Activated CD4-positive, CD25-positive, alpha-beta regulatory T cell treated with anti-CD3 and anti-CD28 coated beads, Interleukin-2, amount 50 U/mL, for 72 hours (primary cell): ENCODE measurements at regions not wholly inside any gene's neighbourhood (a gene's known extent, or its start where the extent isn't known, plus 50 kb on each side); places are given as distances from the start of the nearest gene placed in this dataset.
"Not testable (repeated sequence)": the region's sequence is repeated elsewhere in the genome, so short reads cannot be mapped to it uniquely, and the experiment has no call there.

Source experiments
- DNase-seq: peaks from one replicate; pipeline ENCODE4 v3.0.0; 2021

DNA sequence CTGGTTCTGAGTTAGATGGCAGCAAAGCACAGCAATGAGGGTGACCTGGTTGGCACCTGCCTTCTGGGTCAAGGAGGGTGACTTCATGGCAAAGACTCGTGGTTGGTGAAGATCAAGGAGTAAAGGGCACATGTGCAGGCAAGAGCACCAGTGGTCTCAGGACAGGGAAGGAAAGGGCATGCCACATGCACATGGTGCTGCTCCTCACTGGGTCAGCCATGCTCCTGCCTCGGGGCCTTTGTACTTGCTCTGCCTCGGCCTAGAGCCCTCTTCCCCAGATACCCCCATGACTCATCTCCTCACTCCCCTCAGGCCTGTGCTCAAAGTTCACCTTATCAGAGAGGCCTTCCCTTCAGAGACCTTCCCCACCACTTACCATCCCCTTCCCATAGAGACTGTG lies 106.7 kb upstream of the KDM7A start:
- DNase-seq = no peak

DNA sequence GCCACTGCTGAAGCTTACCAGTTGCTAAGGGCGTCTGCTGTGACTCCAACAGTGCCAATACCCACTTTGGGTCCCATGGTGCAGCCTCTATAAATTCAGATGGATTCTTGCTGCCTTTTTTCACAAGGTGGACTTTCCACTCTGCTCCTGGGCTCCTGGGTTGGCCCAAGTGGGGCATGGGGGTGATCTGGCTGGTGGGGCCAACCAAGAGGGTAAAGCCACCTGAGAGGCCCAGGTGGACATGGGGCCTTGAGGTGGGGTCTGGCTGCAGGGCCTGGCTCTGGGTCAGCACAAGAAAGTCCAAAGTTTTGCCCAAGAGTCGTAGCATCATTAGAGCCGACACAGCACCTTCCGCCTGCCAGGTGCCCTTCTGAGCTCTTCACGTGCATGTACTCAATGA lies 105.2 kb upstream of the KDM7A start:
- DNase-seq = no peak

DNA sequence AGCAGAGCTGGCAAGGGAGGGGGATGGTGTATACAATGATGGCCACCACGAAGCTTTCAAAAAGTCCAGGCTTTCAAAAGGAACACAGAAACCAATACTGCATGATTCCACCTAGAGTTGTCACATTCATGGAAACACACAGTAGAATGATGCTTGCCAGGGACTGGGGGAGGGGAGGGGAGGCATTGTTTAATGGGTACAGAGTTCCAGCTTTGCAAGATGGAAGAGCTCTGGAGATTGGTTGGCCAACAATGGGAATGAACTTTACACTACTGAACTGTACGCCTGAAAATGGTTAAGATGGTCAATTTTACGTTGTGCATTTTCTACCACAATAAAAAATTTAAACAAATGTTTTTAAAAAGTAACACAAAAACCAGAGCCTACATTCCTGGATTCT lies 104.5 kb upstream of the KDM7A start:
- DNase-seq = no peak

DNA sequence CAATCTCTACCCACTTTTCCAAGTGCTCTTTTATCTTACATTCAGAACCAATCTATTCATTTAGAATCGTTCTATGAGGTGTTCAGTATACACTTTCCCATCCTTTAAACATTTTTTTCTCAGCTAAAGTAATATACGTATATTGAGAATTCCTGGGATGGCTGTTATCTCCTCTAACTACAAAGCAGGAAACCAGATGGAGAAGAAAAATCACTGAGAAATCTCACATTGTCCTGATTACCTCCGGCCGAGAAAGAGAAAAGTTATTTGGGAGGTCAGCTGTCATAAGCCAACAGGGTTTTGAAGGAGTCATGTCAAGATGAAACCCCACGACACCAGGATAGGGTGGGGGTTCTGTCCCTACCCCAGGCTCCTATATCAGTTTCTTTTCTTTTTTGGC lies 99.2 kb upstream of the KDM7A start:
- no peak for DNase-seq

DNA sequence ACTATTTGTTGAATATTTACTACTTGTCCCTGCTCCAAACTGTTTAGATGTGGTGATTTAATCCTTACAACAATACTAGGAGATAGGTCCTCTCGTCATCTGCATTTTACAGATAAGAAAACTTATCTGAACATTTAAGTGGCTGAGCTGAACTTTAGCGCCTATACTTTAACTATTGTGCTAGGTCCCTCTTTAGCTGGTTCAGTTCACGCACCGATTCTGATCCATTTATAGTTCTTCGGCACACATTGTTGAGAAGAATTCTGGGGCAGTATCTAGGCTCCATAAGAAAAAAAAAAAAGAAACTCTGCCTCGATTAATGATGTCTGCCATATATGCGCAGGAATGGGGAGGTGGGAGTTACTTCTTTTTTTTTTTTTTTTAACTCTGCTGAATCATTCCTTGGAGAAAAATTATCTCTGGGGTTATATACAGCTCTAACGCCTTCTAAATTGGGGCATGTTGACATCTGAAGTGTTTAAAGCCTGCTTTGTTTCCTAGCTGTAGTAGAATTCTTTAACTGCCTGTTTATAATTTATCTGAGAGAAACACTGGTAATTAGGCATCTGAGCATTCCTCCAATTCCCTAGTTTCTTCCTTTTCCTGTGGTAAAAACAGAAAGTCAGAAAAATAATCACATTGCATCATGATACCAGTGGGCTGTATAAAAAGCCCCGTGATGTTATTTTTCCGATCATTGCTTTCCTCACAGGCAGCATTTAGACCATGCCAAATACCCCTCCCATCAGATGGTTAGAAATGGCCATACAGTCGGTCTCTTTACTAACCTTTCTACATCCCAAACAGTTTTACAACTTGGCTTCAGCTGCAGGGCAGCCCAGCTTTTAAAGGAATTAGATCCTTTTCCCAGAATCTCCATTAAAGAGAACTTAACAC lies 98.5 kb upstream of the KDM7A start:
- no peak for DNase-seq

DNA sequence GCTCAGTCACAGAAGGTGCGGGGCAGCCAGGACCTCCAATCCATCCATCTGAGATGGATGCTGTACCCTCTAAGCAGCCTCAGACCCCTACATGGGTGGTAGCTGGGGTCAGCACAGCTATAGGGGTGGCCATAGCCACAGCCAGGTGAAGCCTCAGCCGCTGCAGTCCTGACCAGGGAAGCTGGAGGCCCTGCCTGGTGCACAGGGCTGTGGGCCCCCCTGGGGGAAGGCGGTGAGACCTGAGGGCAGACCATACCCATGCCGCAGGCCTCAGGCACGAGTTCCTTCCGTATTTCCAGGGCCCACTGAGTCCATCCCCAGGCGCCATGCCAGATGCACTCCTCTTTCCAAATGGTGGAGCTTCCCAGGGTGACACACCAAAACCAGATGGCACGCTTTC lies 96.6 kb upstream of the KDM7A start:
- DNase-seq = no peak

DNA sequence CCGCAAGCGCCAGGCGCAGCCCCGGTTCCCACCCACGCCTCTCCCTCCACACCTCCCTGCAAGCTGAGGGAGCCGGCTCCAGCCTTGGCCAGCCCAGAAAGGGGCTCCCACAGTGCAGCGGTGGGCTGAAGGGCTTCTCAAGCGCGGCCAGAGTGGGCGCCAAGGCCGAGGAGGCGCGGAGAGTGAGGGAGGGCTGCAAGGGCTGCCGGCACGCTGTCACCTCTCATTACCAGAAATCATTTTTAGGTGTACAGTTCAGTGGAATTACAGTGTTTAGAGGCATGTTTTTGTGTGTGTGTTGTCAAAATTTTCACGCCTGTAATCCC lies 94.8 kb upstream of the KDM7A start:
- not testable (repeated sequence) for DNase-seq

DNA sequence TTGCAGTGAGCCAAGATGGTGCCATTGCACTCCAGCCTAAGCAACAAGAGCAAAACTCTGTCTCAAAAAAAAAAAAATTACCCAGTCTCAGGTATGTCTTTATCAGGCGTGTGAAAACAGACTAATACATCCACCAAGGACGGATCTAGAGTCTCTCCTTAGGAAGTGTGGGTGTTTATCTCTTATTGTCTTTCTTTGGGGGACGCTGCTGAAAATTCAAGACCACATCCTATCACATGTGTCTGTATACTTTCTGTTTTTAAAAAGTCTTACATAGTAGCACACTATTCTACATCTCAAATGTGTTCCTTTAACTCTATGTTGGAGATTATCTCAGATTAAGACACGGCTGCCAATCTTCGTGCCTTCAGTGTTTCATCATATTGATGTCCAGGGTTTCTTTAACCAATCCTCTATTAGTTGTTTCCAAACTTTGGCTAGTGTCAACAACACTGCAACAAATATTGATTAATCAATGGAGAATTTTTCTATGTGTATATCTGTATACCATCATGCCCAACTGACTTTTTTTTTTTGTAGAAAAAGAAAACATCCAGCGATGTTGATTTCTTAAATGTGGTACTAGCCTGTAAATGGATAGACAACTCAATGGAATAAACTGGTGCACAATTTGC lies 92.3 kb upstream of the KDM7A start:
- no peak for DNase-seq

DNA sequence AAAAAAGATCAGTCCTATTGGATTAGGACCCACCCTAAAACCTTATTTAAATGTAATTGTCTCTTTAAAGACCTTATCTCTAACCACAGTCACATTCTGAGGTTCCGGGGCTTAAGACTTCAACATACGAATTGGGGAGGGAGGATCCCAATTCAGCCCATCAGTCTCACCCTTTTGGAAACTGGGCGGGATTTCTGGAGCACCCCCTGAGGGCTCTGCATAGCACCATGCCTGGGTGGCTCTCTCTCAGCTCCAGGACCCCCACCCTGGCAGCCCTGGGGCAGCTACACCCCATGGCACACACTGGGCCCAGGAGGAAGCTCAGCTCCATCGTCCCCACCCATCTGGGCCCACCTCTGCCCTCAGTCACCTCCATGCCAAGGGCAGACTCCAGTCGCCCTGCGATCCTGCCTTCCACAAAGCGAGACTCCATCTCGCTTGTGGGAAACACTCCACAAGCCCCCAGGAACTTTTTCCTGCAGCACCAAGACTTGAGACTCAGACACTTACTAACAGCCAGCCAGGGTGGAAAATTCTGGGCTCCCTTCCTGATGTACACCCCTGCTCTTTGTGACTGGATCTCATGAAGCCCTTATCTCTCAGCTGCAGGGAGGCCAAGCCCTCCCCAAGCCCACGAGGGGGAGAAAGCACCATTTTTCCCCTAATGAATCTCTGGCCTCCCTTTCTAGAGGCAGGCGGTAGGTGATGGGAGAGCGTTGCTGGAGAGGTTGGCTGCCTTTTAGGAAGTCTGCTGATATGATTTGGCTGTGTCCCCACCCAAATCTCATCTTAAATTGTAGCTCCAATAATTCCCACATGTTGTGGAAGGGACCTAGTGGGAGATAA lies 90.8 kb upstream of the KDM7A start:
- no peak for DNase-seq

DNA sequence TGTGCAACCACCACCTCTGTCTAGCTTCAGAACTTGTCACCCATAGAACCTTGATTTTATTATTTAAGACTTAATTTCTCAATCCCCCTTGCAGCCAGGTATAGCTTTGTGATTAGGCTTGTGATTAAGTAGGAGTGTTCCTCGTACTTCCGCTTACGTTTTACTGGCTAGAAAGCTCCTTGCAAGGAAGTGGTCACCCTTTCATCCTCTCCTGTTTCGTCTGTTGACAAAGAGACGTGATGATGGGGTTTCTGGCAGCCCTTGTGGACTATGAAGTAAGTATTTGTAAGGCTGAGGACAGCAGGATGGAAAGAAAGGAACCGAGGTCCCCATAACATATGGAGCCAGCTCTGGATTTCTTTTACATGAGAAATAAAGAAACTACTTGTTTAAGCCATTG lies 86.5 kb upstream of the KDM7A start:
- no peak for DNase-seq

DNA sequence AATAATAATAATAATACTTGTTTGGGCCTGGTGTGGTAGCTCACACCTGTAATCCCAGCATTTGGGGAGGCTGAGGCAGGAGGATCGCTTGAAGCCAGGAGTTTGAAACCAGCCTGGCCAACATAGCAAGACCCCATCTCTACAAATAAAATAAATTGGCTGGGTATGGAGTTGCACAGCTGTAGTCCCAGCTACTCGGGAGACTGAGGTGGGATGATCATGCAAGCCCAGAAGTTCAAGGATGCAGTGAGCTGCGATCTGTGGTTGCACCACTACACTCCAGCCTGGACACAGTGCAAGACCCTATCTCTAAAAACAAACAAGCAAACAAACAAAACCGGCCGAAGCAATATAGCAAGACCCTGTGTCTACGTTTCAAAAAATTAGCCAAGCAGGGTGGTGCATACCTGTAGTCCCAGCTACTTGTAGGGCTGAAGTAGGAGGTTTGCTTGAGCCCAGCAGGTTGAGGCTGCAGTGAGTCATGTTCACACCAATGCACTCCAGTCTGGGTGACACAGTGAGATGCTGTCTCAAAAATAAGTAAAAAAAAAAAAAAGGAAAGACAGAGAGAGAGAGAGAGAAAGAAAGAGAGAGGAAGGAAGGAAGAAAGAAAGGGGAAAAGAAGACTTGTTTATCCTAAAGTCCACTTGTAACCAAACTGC lies 85.6 kb upstream of the KDM7A start:
- no peak for DNase-seq

DNA sequence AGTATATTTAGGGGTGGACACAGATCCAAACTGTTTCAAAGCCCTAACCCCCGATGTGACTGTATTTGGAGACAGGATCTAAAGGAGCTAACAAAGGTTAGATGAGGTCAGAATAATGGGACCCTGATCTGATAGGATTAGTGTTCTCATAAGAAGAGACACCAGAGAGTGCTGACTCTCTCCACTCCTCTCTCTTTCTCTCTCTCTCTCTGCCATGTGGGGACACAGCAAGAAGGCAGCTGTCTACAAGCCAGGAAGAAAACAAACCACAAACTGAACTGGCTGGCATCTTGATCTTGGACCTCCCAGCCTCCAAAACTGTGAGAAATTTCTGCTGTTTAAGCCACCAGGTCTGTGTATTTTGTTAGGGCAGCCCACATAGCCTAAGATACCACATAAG lies 84.7 kb upstream of the KDM7A start:
- no peak for DNase-seq

DNA sequence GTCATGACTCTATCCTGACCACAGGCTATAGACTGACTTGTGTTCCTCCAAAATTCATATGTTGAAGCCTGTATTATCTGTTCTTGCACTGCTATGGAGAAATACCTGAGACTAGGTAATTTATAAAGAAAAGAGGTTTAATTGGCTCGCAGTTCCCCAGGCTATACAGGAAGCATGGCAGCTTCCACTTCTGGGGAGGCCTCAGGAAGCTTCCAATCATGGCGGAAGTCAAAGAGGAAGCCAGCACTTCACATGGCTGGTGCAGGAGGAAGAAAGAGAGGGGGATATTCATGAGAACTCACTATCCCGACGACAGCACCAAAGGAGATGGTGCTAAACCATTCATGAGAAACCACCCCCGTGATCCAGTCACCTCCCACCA lies 84.3 kb upstream of the KDM7A start:
- no peak for DNase-seq

DNA sequence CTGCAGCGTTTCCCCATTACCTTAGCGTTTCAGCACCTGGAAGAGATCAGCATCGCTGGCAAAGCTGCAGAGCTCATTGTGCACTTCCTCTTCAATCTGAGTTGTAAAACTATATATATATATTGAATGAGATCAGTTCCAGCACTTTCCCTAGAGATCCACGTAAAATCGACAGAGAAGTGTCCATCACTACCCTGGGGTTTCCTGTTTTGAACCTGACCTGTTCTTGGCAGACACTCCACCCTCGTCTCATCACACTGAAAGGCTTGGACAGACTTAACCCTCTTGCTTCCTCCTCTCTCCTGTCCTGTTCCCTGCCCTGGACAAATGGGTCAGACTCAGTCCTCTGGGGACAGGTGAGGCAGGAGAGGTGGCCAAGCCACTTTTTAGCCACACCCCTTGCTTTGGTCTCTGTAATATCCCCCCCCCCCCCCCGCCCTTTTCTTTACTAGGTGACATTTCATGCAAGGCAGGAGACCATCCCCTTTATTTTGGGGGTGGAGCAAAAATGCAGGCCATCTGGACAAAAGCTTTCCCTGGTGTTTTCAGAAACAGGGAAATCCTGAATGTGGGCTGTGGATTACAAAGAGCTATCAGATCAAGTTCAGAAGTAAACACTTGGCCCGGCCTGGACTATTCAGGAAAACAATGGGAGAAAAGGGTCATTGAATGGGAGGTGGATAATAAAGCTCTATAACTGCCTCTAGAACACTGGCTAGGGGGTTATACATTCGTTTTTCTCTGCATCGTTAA lies 83.7 kb upstream of the KDM7A start:
- no peak for DNase-seq

DNA sequence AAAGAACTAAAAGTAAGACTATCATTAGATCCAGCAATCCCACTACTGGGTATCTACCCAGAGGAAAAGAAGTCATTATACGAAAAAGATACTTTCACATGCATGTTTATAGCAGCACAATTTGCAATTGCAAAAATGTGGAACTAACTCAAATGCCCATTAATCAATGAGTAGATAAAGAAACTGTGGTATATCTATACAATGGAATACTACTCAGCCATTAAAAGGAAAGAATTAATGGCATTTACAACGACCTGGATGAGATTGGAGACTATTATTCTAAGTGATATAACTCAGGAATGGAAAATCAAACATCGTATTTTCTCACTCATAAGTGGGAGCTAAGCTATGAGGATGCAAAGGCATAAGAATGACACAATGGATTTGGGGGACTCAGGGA lies 80.5 kb upstream of the KDM7A start:
- not testable (repeated sequence) for DNase-seq

DNA sequence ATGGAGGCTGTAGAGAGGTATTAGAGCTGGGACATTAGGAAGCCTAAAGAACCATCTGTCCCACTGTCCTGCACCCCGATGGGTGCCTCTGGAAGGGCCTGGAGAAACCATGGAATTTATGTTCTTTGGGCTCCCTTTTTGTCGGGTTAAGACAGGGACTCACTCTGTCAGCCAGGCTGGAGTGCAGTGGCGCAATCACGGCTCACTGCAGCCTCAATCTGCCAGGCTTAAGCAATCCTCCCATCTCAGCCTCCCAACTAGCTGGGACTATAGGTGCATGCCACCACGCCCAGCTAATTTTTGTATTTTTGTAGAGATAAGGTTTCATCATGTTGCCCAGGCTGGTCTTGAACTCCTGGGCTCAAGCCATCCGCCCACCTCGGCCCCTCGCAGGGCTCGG lies 78.2 kb upstream of the KDM7A start:
- not testable (repeated sequence) for DNase-seq

DNA sequence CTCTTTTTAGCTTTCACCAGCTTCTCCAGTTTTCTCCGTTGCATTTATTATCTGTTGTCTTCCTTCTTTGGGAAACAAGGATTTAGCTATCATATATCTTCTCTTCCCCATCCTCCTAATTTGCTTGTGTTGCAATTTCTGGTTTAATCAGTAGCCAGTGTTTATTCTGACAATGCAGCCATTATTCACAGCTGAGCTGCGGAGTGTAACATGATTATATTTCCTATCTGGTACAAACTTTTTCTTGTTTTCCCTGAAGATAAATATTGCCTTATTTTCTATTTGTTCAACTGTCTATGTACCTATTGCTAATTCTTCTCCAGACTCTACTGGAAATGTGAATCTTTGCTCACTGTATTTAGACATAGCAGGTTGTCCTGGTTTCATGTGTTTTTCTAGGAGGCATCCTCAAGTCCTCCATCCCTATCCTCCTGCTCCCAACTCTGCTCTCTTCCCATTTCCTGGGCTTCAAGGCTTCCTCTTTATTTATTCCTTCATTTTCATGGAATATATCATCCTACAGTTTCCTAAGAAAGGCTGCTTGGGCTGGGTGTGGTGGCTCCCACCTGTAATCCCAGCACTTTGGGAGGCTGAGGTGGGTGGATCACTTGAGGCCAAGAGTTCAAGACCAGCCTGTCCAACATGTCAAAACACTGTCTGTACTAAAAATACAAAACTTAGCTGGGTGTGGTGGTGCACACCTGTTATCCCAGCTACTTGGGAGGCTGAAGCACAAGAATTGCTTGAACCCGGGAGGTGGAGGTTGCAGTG lies 72.4 kb upstream of the KDM7A start:
- DNase-seq = no peak

DNA sequence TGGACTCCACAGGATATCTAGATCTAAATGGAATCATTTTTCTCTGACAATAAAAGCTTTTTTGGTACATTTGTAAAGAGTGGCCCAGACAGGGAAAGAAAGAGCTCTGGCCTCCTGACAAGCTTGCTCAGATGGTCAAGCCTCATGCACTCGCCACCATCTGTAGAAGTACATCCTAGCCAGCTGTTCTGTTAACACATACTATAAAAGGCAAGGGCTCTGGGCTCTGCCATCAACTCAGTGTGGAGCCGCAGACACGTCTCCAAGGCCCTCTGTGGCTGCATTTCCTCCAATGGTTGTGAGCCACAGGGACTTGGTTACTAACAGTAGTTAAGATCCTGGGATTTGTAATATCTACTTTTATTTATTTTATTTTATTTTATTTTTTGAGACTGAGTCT lies 70.8 kb upstream of the KDM7A start:
- no peak for DNase-seq

DNA sequence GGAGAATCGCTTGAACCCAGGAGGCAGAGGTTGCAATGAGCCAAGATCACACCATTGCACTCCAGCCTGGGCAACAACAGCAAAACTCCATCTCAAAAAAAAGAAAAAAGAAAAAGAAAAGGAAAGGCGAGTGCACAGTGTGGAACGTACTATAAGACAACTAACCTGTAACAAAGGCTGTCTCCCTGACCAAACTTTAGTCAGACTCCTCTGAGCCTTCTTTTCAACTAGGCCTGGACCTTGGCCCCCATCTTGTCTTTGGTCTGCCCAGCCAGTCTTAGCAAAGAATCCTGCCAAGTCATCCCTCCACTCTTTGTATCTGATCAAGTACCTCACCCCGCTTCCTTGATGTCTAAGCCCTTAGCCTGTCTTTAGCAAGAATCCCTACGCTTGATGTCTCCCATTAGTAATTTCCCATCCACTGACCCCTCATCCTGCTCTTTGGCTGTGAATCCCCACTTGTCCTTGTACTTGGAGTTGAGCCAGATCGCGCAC lies 68.9 kb upstream of the KDM7A start:
- DNase-seq = no peak

DNA sequence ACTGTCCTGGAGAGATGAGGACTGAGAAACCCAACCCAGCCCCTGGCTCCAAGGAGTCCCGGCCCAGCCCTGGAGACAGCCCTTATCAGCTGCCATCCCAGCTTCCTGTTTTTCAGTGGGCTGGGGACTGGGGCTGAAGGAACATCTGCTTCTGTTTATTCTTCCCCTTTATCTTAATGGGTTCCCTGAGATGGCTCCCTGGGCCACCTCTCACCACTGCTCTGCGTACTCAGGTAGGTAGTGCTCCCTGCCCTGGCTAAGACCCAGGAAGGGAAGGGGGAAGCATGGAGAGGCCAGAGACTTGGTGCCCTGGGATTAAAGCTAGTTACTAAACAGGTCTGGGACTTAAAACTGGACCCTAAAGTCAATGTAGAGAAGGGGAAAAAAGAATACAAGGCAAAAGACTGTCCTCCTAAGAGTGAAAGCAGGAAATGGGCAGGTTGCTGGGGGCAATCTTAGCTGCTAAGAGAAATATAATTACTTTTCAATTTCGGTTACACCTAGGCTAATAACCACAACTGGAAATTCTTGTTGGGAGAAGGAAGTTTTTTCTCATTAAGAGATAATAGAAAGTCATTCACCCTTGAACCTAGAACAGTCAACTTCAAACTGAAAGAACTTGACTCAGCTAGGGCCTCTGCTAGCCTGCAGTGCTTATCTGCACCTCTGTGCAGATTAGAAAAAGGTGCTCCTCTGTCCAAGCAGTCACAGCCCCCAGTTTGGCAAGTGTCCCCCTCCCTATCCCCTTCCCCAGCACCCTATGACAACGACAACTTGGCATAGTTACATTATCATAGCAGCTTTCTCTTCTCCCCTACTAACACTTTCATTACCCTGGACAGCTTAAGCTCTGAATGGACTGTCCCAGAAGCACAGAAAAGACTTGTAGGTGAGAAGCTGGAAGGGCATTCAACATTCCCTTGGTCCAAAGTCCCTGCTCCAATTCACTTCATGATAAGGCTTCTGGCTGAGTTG lies 65.6 kb upstream of the KDM7A start:
- DNase-seq = no peak

DNA sequence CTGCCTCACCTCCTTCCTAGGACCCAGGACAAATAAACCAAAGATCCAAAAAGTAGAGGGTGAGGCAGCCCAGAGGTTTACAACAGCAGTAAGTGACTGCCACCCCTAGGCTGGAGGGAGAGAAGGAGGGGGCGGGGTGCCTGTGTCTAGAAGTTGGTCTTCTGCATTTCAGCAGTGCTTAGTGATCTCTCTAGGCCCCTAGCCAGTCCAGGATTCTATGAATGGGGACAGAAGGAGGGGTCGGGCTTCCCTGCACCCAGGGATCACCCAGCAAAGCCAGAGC lies 62.8 kb upstream of the KDM7A start:
- DNase-seq = no peak
